Loucy (cell line): ENCODE measurements at regions not wholly inside any gene's neighbourhood (a gene's known extent, or its start where the extent isn't known, plus 50 kb on each side); places are given as distances from the start of the nearest gene placed in this dataset.

ENCODE experiments used
- H2AFZ ChIP-seq: fragments of 200-600 bp; sonication (generic); 2 replicates; pipeline ENCODE4 v1.6.0; 2016; ENCODE audit warnings: antibody characterized with exemption, mild to moderate bottlenecking, low read length, moderate library complexity
- H3F3A ChIP-seq: fragments of 200-600 bp; 2 replicates; pipeline ENCODE4 v1.6.0; 2016; ENCODE audit warnings: antibody characterized with exemption, low read depth, mild to moderate bottlenecking
- H3K27me3 ChIP-seq: fragments of 200-600 bp; sonication (generic); 2 replicates; pipeline ENCODE4 v1.6.1; 2014; ENCODE audit warnings: low read length, mild to moderate bottlenecking; ENCODE audit not compliant: insufficient read depth, poor library complexity, severe bottlenecking
- H3K36me3 ChIP-seq: fragments of 200-600 bp; sonication (generic); 2 replicates; pipeline ENCODE4 v1.6.1; 2016; ENCODE audit warnings: low read length; ENCODE audit not compliant: insufficient read depth
- H3K4me1 ChIP-seq: fragments of 200-600 bp; sonication (generic); 2 replicates; pipeline ENCODE4 v1.5.1; 2014; ENCODE audit warnings: low read length, mild to moderate bottlenecking; ENCODE audit not compliant: insufficient read depth, poor library complexity, severe bottlenecking
- H3K4me2 ChIP-seq: fragments of 200-600 bp; sonication (generic); 2 replicates; pipeline ENCODE4 v1.6.0; 2014; ENCODE audit warnings: antibody characterized with exemption, low read length, low read depth, mild to moderate bottlenecking; ENCODE audit not compliant: poor library complexity, severe bottlenecking
- H3K4me3 ChIP-seq: fragments of 200-600 bp; sonication (generic); 2 replicates; pipeline ENCODE4 v1.5.1; 2014; ENCODE audit warnings: low read length, mild to moderate bottlenecking, mixed read lengths; ENCODE audit not compliant: poor library complexity, severe bottlenecking
- H3K79me2 ChIP-seq: fragments of 200-600 bp; sonication (generic); 2 replicates; pipeline ENCODE4 v1.6.1; 2014; ENCODE audit warnings: low read length; ENCODE audit not compliant: insufficient read depth
- H3K9ac ChIP-seq: fragments of 200-600 bp; sonication (generic); 2 replicates; pipeline ENCODE4 v1.6.0; 2014; ENCODE audit warnings: mild to moderate bottlenecking, low read depth, low read length, moderate library complexity; ENCODE audit not compliant: poor library complexity, severe bottlenecking
- H3K9me2 ChIP-seq: fragments of 200-600 bp; sonication (generic); replicated peaks from 2 replicates; pipeline ENCODE4 v1.6.1; 2016; ENCODE audit warnings: low read depth, low read length, mixed read lengths
- H3K9me3 ChIP-seq: fragments of 200-600 bp; sonication (generic); 2 replicates; pipeline ENCODE4 v1.6.1; 2014; ENCODE audit warnings: mild to moderate bottlenecking, antibody characterized with exemption, low read length, low read depth; ENCODE audit not compliant: insufficient read depth
- H4K20me1 ChIP-seq: fragments of 200-600 bp; sonication (generic); 2 replicates; pipeline ENCODE4 v1.6.0; 2014; ENCODE audit warnings: antibody characterized with exemption, low read length, mild to moderate bottlenecking; ENCODE audit not compliant: insufficient read depth, poor library complexity, severe bottlenecking
- EZH2phosphoT487 ChIP-seq: fragments of 200-600 bp; IDR thresholded peaks from 2 replicates; pipeline ENCODE4 v1.6.1; 2018; ENCODE audit warnings: antibody characterized with exemption, mild to moderate bottlenecking, moderate library complexity, borderline replicate concordance
- TF ChIP-seq, protein P1 (sequence below): fragments of 200-600 bp; sonication (generic); conservative IDR thresholded peaks from 2 replicates; pipeline ENCODE4 v1.5.1; 2014; ENCODE audit warnings: mild to moderate bottlenecking, antibody characterized with exemption, low read length

DNA sequence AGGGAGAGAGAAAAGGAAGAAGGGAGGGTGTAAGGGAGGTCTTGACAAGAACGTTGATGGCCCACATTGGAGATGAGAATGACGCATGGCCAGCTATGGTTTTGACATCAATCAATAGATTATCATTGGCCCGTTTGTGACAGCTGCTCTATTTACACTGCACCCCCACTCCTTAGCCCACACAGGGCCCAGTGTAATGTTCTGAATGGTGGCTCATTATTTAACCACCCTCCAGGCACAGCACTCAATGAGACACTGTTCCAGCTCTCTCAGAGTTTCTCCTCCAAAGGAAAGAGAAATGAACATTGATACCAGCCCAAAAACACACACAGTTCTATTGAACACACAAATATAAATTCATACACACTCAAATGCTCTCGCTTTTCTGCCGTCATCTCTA, 173.0 kb upstream of the IPO5 start:
- Histone ChIP-seq H3K9me2 (no peaks in the 10 kb centered on the region), H3K36me3 (no peaks in the 10 kb centered on the region), H3K4me1 (no peaks in the 10 kb centered on the region), H3K79me2 (no peaks in the 10 kb centered on the region), H3K4me3 (no peak overlapping the region), H4K20me1 (no peaks in the 10 kb centered on the region), H3K4me2 (no peak overlapping the region), H3K9ac (no peak overlapping the region), H3K9me3 (no peaks in the 10 kb centered on the region), H3K27me3 (no peaks in the 10 kb centered on the region), H3F3A (no peaks in the 10 kb centered on the region), H2AFZ (no peak overlapping the region)
- no peak for TF ChIP-seq EZH2phosphoT487
- TF ChIP-seq, protein P1, sequence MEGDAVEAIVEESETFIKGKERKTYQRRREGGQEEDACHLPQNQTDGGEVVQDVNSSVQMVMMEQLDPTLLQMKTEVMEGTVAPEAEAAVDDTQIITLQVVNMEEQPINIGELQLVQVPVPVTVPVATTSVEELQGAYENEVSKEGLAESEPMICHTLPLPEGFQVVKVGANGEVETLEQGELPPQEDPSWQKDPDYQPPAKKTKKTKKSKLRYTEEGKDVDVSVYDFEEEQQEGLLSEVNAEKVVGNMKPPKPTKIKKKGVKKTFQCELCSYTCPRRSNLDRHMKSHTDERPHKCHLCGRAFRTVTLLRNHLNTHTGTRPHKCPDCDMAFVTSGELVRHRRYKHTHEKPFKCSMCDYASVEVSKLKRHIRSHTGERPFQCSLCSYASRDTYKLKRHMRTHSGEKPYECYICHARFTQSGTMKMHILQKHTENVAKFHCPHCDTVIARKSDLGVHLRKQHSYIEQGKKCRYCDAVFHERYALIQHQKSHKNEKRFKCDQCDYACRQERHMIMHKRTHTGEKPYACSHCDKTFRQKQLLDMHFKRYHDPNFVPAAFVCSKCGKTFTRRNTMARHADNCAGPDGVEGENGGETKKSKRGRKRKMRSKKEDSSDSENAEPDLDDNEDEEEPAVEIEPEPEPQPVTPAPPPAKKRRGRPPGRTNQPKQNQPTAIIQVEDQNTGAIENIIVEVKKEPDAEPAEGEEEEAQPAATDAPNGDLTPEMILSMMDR: no peak

DNA sequence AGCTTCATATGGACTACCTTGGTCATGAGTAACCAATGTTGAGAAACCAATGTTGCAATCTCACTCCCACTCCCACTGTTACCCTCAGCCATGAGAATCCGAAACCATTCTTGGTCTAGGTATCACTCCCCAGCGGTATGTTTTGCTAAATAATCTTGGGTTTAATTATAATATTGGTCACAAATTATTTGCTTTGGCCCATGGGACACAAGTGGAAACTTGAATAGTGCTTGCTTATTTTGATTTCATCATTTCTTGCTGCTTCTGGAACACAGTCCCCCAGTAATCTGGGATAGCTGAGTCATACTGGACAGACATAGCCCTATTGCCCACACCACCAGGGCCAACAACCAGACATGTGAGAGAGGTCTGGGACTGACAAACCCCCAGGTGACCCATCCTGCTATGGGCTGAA, 171.6 kb upstream of the IPO5 start:
- H2AFZ ChIP-seq: no peak overlapping the region
- no peaks in the 10 kb centered on the region for H3K4me1 ChIP-seq
- no peaks in the 10 kb centered on the region for H3K36me3 ChIP-seq
- H4K20me1 ChIP-seq: no peaks in the 10 kb centered on the region
- no peak overlapping the region for H3K4me2 ChIP-seq
- no peaks in the 10 kb centered on the region for H3F3A ChIP-seq
- H3K9me3 ChIP-seq: no peaks in the 10 kb centered on the region
- no peak overlapping the region for H3K4me3 ChIP-seq
- no peaks in the 10 kb centered on the region for H3K9me2 ChIP-seq
- no peaks in the 10 kb centered on the region for H3K79me2 ChIP-seq
- no peak overlapping the region for H3K9ac ChIP-seq
- TF ChIP-seq EZH2phosphoT487: no peak
- TF ChIP-seq, protein P1: no peak
- no peaks in the 10 kb centered on the region for H3K27me3 ChIP-seq

DNA sequence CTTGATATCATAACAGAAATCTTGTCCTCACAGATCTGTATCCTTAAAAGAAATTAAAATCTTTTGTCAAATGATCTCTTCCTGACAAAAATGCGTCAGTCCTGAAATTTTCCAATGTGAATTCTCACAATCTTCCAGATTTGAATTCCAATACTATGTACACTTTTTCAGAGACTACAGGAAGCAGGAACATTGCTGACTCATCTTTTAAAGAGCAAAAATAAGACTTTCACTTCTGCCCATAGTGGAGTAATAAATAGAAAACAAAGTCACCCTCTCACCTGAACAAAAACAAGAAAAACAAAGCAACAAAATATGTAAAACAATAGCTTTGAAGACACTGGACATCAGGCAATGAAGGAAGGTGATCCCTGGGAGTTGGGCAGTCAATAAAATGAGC, 167.0 kb upstream of the IPO5 start:
- Histone ChIP-seq H2AFZ (no peak overlapping the region), H3K9me3 (no peaks in the 10 kb centered on the region), H3K4me1 (no peaks in the 10 kb centered on the region), H3K36me3 (no peaks in the 10 kb centered on the region), H3K4me3 (no peak overlapping the region), H3F3A (no peaks in the 10 kb centered on the region), H3K27me3 (no peaks in the 10 kb centered on the region), H3K9ac (no peak overlapping the region), H3K4me2 (no peak overlapping the region), H4K20me1 (no peaks in the 10 kb centered on the region), H3K79me2 (no peaks in the 10 kb centered on the region), H3K9me2 (no peaks in the 10 kb centered on the region)
- TF ChIP-seq, protein P1: no peak
- no peak for TF ChIP-seq EZH2phosphoT487
